IPS-NIHi11 (cell line): ENCODE measurements at regions not wholly inside any gene's neighbourhood (a gene's known extent, or its start where the extent isn't known, plus 50 kb on each side); places are given as distances from the start of the nearest gene placed in this dataset.
"Not testable (repeated sequence)": the region's sequence is repeated elsewhere in the genome, so short reads cannot be mapped to it uniquely, and the experiment has no call there.

Experiments
- DNase-seq: peaks from one replicate; pipeline ENCODE4 v3.0.0; 2012; ENCODE audit warnings: mixed read lengths, low spot score

- no peak for DNase-seq
Measured at GRCh38 chr7:109309790-109310189, 740.1 kb downstream of the DNAJB9 start.

DNA sequence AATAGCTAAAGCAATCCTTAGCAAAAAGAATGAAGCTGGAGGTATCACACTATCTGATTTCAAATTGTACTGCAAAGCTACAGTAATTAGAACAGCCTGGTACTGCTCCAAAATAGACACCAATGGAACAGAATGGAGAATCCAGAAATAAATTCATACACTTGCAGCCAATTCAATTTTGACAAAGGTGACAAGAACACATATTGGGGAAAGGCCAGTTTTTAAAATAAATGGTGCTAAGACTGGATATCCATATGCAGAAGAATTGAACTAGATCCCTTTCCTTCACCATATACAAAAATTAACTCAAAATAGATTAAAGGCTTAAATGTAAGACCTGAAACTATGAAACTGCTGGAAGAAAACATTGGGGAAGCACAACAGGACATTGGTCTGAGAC, 748.5 kb downstream of the DNAJB9 start:
- DNase-seq = no peak

DNA sequence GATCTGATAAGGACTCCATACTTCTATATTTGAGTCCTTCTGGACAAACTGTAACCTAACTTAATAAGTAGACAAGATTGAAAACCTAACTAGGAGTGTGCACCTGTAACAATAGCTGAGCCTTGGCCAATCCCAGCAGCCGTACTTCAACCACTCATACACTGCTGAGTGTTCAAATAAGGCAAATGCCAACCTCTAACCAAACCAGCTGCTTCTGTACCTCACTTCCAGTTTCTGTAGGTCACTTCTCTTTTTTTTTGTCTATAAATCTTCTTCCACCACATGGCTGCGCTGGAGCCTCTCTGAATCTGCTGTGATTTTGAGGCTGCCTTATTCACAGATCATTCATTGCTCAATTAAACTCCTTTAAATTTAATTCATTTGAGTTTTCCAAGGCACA, 753.2 kb downstream of the DNAJB9 start:
- no peak for DNase-seq

- DNase-seq = no peak
Measured at GRCh38 chr7:109331423-109331822, 761.7 kb downstream of the DNAJB9 start.

- no peak for DNase-seq
Measured at GRCh38 chr7:109335951-109336350, 766.3 kb downstream of the DNAJB9 start.

GRCh38 chr7:109336531-109336930, 766.9 kb downstream of the DNAJB9 start:
- DNase-seq = no peak

- DNase-seq = no peak
Measured at GRCh38 chr7:109343678-109344077, 774.0 kb downstream of the DNAJB9 start.

DNA sequence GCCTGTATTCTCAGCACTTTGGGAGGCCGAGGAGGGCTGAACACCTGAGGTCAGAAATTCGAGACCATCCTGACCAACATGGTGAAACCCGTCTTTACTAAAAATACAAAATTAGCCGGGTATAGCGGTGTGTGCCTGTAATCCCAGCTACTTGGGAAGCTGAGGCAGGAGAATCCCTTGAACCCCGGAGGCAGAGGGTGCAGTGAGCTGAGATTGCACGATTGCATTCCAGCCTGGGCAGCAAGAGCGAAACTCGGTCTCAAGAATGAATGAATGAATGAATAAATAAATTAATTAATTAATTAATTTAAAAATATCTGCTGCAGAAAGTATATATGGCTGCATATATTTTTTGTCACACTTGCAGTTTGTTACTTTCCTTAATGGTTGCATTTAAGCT, 781.8 kb downstream of the DNAJB9 start:
- no peak for DNase-seq

DNA sequence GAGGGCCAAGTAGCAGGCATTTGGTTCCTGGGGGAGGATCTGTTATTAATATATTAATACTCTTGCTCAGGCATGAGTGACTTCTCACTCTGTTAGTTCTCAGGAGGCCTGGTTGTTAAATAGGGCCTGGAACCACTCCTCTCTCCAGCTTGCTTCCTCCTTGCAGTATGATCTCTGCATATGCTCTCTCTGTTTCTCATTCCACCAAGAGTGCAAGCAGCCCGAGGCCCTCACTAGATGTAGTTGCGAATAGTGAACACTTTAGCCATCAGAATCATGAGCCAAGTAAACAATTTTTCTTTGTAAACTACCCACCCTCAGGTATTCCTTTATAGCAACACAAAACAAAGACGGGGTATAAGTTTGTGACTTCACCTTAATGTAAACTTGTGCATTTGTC, 784.3 kb downstream of the DNAJB9 start:
- DNase-seq = no peak

- no peak for DNase-seq
Measured at GRCh38 chr7:109354552-109354951, 784.9 kb downstream of the DNAJB9 start.

DNA sequence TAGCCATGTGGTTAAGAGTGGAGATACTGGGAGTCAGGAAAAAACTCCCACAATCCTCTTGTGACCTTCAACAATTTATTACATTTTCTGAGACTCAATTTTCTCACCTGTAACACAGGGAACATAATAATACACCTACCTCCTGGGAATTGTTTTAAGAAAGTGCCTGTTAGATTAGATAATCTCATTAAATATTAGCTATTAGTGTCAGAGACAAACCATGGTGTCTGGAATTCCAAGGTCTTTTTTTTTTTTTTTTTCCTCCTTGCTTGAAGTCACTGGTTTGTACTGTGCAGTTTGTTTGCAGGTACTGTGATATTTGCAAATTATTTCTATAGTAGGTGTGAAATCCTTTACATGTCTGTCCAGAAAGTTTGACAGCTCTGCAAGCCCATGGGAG, 806.1 kb downstream of the DNAJB9 start:
- DNase-seq = no peak

GRCh38 chr7:109376576-109376975, 806.9 kb downstream of the DNAJB9 start:
- DNase-seq = no peak

DNA sequence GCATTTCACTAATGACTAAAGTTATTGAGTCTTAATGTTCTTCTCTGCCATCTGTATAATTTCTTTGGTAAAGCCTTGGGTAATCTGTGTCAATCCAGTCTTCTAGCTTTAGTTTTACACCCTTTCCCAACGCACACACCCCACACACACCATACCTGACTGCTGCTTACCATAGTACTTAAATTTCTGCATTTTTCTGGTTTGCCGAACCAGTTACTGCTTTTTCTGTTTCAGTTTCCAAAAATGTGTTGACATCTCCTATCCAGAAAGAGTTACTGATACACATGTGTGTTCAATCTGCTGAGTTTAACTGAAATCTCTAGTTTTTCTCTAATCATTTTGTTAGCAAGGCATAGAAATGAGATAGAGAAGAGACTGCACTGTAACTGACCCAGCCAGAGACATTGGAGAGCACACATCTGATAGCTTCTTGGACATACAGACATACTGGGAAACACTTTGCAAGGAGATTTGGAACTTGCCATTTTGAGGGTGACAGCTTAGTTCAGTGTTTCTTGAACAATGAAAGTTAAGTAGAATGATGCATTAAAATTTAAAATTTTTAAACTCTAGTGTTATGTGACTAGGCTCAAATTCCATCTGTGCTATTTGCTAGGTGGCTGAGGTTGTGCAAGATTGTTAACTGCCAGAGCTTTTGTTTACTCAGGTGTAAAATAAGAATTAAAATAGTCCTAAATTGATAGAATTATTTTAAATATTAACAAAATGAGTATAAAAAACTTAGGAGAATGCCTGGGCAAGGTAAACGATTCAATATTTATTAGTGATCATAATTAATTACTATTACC, 807.6 kb downstream of the DNAJB9 start:
- DNase-seq = no peak

DNA sequence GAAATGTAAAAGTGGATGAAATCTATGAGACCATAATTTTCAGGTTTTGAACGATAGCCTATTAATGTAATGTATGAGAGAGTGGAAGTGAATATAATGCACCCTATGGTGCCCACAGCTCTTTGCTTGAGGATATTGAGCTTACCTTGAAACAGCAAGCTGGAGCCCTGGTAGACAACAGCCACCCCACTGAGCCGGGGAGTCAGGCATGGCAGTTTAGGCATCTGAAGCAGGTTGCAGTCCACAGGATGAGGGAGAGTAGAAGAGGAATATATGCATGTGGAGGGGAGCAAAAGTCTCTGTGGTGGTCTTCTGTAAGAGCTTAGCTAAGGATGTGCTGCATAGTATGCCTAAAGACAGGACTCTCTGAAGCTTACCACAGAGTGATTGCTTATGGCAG, 817.3 kb downstream of the DNAJB9 start:
- no peak for DNase-seq

DNA sequence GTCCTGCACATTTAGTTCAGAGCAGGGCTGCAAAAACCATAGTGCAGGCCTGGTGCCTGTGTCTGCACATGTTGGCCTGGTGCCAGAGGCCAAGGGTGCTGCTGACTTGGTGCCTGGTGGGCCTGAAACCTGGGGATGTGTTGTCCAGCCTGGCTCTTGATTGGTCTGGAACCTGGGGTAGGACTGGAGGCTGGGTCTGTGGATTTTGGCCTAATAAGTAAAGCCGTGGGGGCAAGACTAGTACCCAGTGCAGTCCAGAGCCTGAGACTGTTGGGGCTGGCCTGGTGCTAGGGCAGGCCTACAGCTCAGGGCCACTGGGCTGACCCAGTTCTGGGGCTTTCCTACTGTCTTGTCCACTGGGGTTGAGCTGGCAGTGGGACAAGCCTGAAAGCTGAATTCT, 817.9 kb downstream of the DNAJB9 start:
- DNase-seq = no peak

DNA sequence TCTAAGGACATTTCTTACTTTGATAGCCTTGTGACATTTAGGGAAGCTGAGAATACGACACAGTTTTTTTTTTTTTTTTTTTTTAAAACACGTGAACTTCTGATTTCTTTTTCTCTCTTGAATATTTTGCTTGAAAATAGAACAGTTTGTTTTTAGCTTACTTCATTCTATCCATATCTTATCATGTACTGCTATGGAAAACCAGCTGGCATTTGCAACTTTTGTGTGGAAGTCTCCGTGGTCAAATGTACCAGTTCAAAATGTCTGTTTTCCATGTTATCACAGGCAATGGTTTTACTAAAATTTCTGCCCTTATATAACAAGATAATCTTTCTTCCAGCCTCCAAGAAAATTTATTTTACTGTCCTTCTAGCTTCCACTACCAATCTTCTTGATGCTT, 821.6 kb downstream of the DNAJB9 start:
- DNase-seq = no peak

- no peak for DNase-seq
Measured at GRCh38 chr7:109402107-109402506, 832.4 kb downstream of the DNAJB9 start.

GRCh38 chr7:109407756-109408155, 838.1 kb downstream of the DNAJB9 start:
- no peak for DNase-seq

GRCh38 chr7:109437957-109438356, 868.3 kb downstream of the DNAJB9 start:
- DNase-seq = no peak

DNA sequence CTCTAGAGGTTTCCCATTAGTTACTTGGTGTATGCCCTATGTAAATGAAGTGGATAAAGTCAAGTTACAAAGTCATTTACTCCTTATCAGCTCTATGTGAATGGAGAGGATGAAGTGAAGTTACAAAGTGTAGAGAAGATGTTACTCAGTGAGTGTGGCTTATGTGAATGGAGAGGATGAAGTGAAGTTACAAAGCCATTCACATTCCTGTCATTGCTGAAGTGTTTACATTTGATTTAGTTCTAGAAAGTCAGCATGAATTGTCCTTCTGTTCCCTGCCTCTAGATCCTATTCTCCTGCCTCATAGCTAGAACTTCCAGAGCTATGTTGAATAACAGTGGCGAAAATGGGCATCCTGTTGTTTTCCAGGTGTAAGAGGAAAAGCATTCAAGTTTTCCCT, 880.1 kb downstream of the DNAJB9 start:
- no peak for DNase-seq

DNA sequence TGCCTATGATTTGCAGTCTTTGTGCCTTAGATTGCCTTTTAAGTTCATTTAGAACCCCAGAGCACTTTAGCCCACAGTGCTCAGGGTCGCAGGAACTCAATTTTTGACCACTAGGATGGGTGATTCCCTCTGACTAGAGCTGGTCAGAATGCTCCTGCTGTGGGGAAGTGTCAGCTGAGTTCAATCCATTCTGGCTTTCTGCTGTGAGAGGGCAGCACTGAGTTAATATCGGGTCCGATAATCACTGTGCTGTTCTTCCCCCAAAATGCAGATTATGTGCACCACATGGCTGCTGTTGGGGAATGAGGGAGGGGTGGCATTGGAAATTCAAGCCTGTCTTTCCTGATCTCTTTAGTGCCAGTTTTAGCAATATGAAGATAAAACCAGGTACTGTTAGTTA, 886.4 kb downstream of the DNAJB9 start:
- peak; percentile 29 for DNase-seq

DNA sequence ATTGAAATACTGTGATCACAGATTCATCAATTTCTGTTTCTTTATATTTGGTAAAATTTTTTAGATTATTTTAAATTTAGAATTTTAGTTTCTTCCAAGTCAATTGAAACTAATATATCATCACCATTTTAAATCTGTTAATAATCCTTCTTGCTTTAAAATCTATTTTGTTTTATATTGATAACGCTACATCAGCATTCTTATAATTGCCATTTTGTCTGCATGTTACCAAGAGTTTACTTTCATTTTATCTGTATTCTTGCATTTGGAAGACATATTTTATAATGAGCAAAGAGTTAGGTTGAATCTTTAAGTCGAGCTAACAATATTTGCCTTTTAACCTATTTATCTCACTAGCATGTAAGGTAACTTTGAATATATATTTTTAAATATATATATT, 890.6 kb downstream of the DNAJB9 start:
- no peak for DNase-seq

DNA sequence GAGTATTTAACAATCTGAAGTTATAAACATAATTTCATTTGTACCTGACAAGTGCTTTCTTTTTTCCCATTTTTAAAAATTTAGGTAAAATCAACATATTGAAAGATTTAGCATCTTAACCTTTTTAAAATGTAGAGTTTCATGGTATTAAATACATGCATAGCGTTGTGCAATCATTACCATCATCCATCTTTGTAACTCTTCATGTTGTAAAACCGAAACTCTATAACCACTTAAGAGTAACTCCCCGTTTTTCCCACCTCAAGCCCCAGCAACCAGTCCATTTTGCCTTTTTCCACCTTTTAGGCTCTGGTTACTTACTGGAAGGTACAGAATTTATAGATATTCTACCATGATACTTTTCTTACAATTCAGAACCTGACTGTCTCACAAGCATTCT, 892.5 kb downstream of the DNAJB9 start:
- no peak for DNase-seq

- not testable (repeated sequence) for DNase-seq
Measured at GRCh38 chr7:109467729-109468128, 898.1 kb downstream of the DNAJB9 start.
